Aorta (tissue), 5 donors: ENCODE measurements at regions not wholly inside any gene's neighbourhood (a gene's known extent, or its start where the extent isn't known, plus 50 kb on each side); places are given as distances from the start of the nearest gene placed in this dataset.

Source experiments
- ATAC-seq: fragments of 200-7000 bp; cut with Tn5 transposase; one replicate; pipeline ENCODE4 v1.9.1; 2022; ENCODE audit warnings: moderate library complexity; ENCODE audit not compliant: low FRiP score
- DNase-seq, 2 donors: peaks; one replicate each; pipeline ENCODE4 v3.0.0-alpha.2; 2020
- H3K27ac ChIP-seq, 2 donors: one replicate each; pipeline ENCODE4 v1.5.1; 2013; ENCODE audit warnings: low read length in 2 of 2, mild to moderate bottlenecking in 2 of 2, moderate library complexity in 2 of 2, control low read depth in 1 of 2, inconsistent platforms in 1 of 2, low read depth in 1 of 2
- H3K27me3 ChIP-seq, 2 donors: one replicate each; pipeline ENCODE4 v1.6.1; 2013; ENCODE audit warnings: control low read depth in 1 of 2, low read length in 1 of 2, mild to moderate bottlenecking in 1 of 2, moderate library complexity in 1 of 2; ENCODE audit not compliant: insufficient read depth in 2 of 2, control insufficient read depth in 1 of 2
- H3K36me3 ChIP-seq, 2 donors: one replicate each; pipeline ENCODE4 v1.6.1; 2013; ENCODE audit warnings: control low read depth in 1 of 2, low read length in 1 of 2, mild to moderate bottlenecking in 1 of 2; ENCODE audit not compliant: insufficient read depth in 2 of 2, control insufficient read depth in 1 of 2
- H3K4me1 ChIP-seq, 2 donors: one replicate each; pipeline ENCODE4 v1.6.1; 2013; ENCODE audit warnings: low read length in 2 of 2, control low read depth in 1 of 2, mild to moderate bottlenecking in 1 of 2, moderate library complexity in 1 of 2; ENCODE audit not compliant: insufficient read depth in 2 of 2, control insufficient read depth in 1 of 2
- H3K4me3 ChIP-seq, 2 donors: one replicate each; pipeline ENCODE4 v1.5.1; 2013; ENCODE audit warnings: low read length in 2 of 2, control low read depth in 1 of 2, mild to moderate bottlenecking in 1 of 2
- H3K9me3 ChIP-seq: one replicate; pipeline ENCODE4 v1.6.1; 2013; ENCODE audit warnings: mild to moderate bottlenecking, low read length; ENCODE audit not compliant: control insufficient read depth
- WGBS, 2 donors: extraction: QIAGEN DNeasy Blood & Tissue Kit; methylation state at CpG; one replicate each; pipeline ENCODE4 v1.1.7; 2013; 5-methylcytosine and 5-hydroxymethylcytosine counted together
- intact Hi-C, 2 donors: fragments of 100-400 bp; cut with DNase I; formaldehyde crosslinking; loops; one replicate each; pipeline versions ENCODE4 v1.14.2 to v1.15.0; 2022
- donor health status: healthy with polysubstance abuse.
- donor health status: Bipolar disorder and iron deficiency.
- donor health status: DM: no; HTN: no; CAD: no.
- donor health status: DM: no; HTN: no; CAD: no.
- donor health status: DM: yes; HTN: yes; CAD: no.

- WGBS, 2 donors = 97 to 100% methylated on average over 1 of the region's 1 CpG
- intact Hi-C loops = no loop called here
Measured at GRCh38 chr7:132641238-132641637, 65.0 kb upstream of the PLXNA4 start.

GRCh38 chr7:132639983-132640382 lies 63.7 kb upstream of the PLXNA4 start:
- no peak overlapping the region for H3K4me3 ChIP-seq
- H3K27ac ChIP-seq = no peak overlapping the region
- no peaks in the 10 kb centered on the region for H3K36me3 ChIP-seq
- no peaks in the 10 kb centered on the region for H3K27me3 ChIP-seq
- peaks cover 2% of the 10 kb centered on the region for H3K9me3 ChIP-seq
- no peak for ATAC-seq
- H3K4me1 ChIP-seq = no peaks in the 10 kb centered on the region
- no peak for DNase-seq
- WGBS, 2 donors = 85% methylated on average over 5 of the region's 5 CpGs
- intact Hi-C loops = no loop called here

More at GRCh38 chr7:132641238-132641637, 65.0 kb upstream of the PLXNA4 start:
- Histone ChIP-seq H3K27me3 (no peaks in the 10 kb centered on the region), H3K36me3 (no peaks in the 10 kb centered on the region), H3K4me3 (no peak overlapping the region), H3K27ac (no peak overlapping the region), H3K4me1 (no peaks in the 10 kb centered on the region), H3K9me3 (peaks cover 2% of the 10 kb centered on the region)
- DNase-seq (no peak), ATAC-seq (no peak)

- intact Hi-C loops = no loop called here
Measured at GRCh38 chr7:132638000-132638399, 61.7 kb upstream of the PLXNA4 start.

GRCh38 chr7:132636581-132636980 lies 60.3 kb upstream of the PLXNA4 start:
- whole genome bisulfite sequencing, 2 donors = 70 to 77% methylated on average over 4 of the region's 4 CpGs
- H3K27me3 ChIP-seq = no peaks in the 10 kb centered on the region
- DNase-seq (no peak), ATAC-seq (peak; percentile 22)
- H3K9me3 ChIP-seq = peaks cover 2% of the 10 kb centered on the region
- no peak overlapping the region for H3K27ac ChIP-seq
- no peaks in the 10 kb centered on the region for H3K4me1 ChIP-seq
- H3K4me3 ChIP-seq = no peak overlapping the region
- H3K36me3 ChIP-seq = no peaks in the 10 kb centered on the region
- intact Hi-C loops = no loop called here

More at GRCh38 chr7:132638000-132638399, 61.7 kb upstream of the PLXNA4 start:
- 81 to 87% methylated on average over 6 of the region's 6 CpGs for WGBS, 2 donors
- ATAC-seq (no peak), DNase-seq (no peak)
- no peaks in the 10 kb centered on the region for H3K4me1 ChIP-seq
- H3K9me3 ChIP-seq = peaks cover 2% of the 10 kb centered on the region
- no peak overlapping the region for H3K4me3 ChIP-seq
- H3K27me3 ChIP-seq = no peaks in the 10 kb centered on the region
- H3K36me3 ChIP-seq = no peaks in the 10 kb centered on the region
- H3K27ac ChIP-seq = no peak overlapping the region

- DNase-seq = no peak
- 86 to 87% methylated on average over 4 of the region's 4 CpGs for WGBS, 2 donors
Measured at GRCh38 chr7:132635127-132635526, 58.9 kb upstream of the PLXNA4 start.

GRCh38 chr7:132630834-132631233 lies 54.6 kb upstream of the PLXNA4 start:
- Histone ChIP-seq H3K36me3 (no peaks in the 10 kb centered on the region), H3K9me3 (no peaks in the 10 kb centered on the region), H3K27me3 (peaks cover 0 to 2% of the 10 kb centered on the region in 2 donors), H3K27ac (no peak overlapping the region), H3K4me3 (no peak overlapping the region), H3K4me1 (no peaks in the 10 kb centered on the region)
- ATAC-seq (no peak), DNase-seq (no peak)
- WGBS, 2 donors = 84 to 89% methylated on average over 2 of the region's 2 CpGs
- intact Hi-C loops = no loop called here

More at GRCh38 chr7:132635127-132635526, 58.9 kb upstream of the PLXNA4 start:
- Histone ChIP-seq H3K9me3 (no peaks in the 10 kb centered on the region), H3K4me1 (no peaks in the 10 kb centered on the region), H3K27ac (no peak overlapping the region), H3K4me3 (no peak overlapping the region), H3K27me3 (no peaks in the 10 kb centered on the region), H3K36me3 (no peaks in the 10 kb centered on the region)
- intact Hi-C loops = no loop called here
- no peak for ATAC-seq
